Fibroblast of mammary gland (primary cell): ENCODE measurements at regions not wholly inside any gene's neighbourhood (a gene's known extent, or its start where the extent isn't known, plus 50 kb on each side); places are given as distances from the start of the nearest gene placed in this dataset.

ENCODE experiments used
- DNase-seq: peaks from one replicate; pipeline ENCODE4 v3.0.0-alpha.2; 2010; ENCODE audit warnings: low read depth
- H3K4me3 ChIP-seq: 2 replicates; pipeline ENCODE4 v1.5.1; 2011; ENCODE audit warnings: low read depth, mild to moderate bottlenecking, low read length, moderate library complexity; ENCODE audit not compliant: control insufficient read depth
- TF ChIP-seq, protein P1 (sequence below): conservative IDR thresholded peaks from 2 replicates; pipeline ENCODE4 v1.5.1; 2011; ENCODE audit warnings: low read depth, low read length, inconsistent platforms; ENCODE audit not compliant: control insufficient read depth, insufficient read depth

DNA sequence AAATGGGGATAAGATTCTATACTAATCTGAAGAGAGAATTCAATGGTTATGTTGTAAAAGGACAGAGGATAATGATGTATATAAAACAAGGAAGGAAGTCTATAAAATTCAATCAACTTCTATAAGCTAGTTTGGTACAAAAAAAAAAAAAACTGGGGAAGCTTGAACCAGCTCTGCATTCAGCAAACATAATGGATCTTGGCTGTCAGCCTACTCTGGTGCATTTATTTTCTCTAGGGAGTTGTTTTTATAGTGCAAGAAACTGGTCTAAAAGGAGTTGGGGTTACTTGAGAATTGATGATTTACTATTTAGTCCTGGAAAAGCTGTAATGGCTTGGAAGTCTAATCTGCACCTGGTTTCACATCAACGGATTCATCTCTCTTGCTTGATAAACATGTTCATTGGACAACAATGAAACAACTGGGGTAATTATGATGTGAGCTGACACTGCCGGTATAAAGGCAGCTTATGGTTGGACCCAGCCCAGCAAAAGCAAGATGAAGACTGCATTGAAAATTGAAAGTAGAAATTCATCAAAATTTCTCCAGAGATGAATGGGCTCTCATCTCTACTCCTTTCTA, 199.4 kb upstream of the NRIP1 start:
- no peak for DNase-seq
- TF ChIP-seq, protein P1, sequence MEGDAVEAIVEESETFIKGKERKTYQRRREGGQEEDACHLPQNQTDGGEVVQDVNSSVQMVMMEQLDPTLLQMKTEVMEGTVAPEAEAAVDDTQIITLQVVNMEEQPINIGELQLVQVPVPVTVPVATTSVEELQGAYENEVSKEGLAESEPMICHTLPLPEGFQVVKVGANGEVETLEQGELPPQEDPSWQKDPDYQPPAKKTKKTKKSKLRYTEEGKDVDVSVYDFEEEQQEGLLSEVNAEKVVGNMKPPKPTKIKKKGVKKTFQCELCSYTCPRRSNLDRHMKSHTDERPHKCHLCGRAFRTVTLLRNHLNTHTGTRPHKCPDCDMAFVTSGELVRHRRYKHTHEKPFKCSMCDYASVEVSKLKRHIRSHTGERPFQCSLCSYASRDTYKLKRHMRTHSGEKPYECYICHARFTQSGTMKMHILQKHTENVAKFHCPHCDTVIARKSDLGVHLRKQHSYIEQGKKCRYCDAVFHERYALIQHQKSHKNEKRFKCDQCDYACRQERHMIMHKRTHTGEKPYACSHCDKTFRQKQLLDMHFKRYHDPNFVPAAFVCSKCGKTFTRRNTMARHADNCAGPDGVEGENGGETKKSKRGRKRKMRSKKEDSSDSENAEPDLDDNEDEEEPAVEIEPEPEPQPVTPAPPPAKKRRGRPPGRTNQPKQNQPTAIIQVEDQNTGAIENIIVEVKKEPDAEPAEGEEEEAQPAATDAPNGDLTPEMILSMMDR, result no peak
- no peak overlapping the region for H3K4me3 ChIP-seq

DNA sequence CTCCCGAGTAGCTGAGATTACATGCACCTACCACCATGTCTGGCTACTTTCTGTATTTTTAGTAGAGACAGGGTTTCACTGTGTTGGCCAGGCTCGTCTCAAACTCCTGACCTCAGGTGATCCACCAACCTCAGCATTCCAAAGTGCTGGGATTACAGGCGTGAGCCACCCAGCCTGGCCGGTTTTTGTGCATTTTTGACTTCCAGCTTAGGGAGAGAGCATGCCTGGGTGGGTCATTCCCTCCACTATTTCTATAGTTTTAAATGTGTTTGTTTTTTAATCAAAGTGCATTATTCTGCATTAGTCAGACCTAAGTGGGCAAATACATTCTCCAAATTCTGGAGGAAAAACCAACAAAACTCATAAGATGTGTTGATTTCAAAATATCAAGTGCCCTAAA, 207.4 kb upstream of the NRIP1 start:
- H3K4me3 ChIP-seq, result no peak overlapping the region
- TF ChIP-seq, protein P1, result no peak
- no peak for DNase-seq

DNA sequence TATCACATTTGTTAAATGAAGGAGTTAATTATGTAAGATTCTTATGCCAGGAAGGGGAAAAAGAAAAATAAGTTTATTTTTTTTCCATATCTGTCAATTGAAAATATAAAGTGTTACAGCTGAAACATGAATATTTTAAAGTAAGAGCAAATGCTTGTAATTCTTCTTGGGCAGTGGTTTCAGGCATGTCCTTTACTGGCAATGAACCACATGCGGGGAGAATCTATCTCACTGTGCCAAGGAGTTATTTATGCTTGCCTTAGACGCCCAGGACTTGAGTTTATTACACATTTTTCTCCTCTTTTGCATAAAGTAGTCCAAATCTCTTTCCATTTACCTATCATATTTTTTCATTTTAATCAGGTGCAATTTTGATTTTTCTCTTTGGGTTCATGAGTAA, 207.8 kb upstream of the NRIP1 start:
- TF ChIP-seq, protein P1, result no peak
- DNase-seq, result peak; percentile 18
- no peak overlapping the region for H3K4me3 ChIP-seq

DNA sequence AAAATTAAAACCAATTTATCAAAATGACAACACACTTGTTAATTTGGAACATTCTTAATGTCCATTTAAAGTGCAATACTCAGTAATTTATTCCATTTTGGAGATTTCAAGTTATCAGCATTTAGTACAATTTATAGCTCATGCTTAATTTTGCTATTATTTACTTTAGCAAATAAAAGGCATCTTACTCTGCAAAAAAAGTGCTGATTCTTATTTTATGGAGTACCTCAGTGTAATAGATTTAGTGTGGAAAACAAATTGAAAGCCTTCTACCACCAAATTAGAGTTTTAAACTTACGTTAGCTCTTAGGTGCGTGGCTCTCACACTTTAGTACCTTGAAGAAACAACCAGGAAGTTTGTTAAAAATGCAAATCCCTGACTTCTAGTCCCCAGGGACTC, 208.4 kb upstream of the NRIP1 start:
- no peak overlapping the region for H3K4me3 ChIP-seq
- no peak for DNase-seq
- TF ChIP-seq, protein P1, result no peak

DNA sequence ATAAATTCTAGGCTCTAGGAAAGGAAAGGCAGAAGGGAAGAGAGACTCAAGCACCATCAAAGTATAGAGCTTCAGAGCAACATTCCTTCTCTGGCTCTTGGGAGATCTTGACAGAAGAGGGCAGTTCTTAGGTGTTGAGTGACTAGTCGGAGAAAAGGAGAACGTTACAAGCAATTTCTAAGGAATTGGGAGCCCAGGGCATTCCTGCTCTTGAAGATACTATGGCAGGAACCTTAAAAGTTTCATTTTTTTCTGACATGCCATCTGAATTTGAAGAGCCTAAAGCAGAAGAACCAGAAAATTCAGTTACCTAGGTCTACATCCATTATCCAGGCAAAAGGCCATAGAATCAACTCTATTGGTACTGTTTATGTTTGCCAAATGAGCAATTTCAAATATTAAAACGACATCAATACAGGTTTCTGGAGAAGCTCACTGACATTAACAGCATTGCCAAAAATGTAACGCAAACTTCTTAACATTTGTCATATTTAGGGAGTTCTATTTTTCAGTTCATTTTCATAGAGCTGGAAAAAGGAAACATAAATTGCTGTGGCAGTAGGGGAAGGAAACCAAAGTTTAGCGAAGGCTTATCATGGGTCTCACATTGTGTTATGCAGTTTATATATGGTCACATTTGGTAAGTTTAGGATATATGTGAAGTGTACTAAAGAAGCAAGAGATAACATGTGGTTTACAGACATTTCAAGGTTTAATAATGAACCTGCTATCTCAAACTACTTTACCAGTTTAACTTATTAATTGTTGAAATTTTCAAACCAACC, 210.1 kb upstream of the NRIP1 start:
- H3K4me3 ChIP-seq, result no peak overlapping the region
- TF ChIP-seq, protein P1, result no peak
- DNase-seq, result no peak

DNA sequence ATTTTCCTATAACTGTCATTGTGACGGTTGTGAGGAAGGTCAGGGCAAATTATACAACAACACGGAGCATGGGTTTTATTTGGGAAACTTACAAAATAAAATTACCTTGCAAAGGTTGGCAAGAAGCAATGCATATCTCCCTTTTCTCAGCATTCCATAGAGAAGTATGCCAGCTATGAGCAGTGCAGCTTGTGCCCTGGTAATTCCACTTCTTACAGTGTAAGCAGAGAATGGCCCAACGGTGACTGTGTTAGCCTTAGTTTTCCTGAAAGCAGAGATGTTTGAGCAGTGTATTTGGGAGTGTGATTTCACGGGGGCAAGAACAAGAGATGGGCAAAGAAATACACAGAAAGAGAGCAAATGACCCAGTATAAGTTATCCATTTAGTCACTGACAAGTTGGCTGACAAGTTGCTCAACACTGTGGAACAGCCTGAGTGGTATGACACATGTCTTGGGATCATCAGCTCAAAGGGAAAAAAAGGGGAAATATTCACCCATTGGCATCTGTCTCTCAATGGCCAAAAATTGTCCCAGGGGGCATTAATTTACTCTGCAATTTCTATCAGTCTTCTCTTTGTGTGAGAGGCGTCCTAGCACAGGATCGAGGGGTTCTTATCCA, 210.9 kb upstream of the NRIP1 start:
- DNase-seq, result no peak
- TF ChIP-seq, protein P1, result no peak
- no peak overlapping the region for H3K4me3 ChIP-seq
